Panc1 (cell line): ENCODE measurements at regions not wholly inside any gene's neighbourhood (a gene's known extent, or its start where the extent isn't known, plus 50 kb on each side); places are given as distances from the start of the nearest gene placed in this dataset.

Source experiments
- POLR2AphosphoS5 ChIP-seq: IDR thresholded peaks from 2 replicates; pipeline ENCODE4 v1.6.1; 2012; ENCODE audit warnings: mild to moderate bottlenecking, low read depth, low read length, moderate library complexity
- SIN3A ChIP-seq: IDR thresholded peaks from 2 replicates; pipeline ENCODE4 v1.6.1; 2012; ENCODE audit warnings: low read depth, mild to moderate bottlenecking, low read length, moderate library complexity, borderline replicate concordance; ENCODE audit not compliant: insufficient read depth
- TCF7L2 ChIP-seq: IDR thresholded peaks from 2 replicates; pipeline ENCODE4 v1.6.1; 2011; ENCODE audit warnings: mild to moderate bottlenecking, low read depth, low read length, inconsistent platforms
- TF ChIP-seq, protein P1 (sequence below): fragments of 450-650 bp; IDR thresholded peaks from 2 replicates; pipeline ENCODE4 v1.5.1; 2017; ENCODE audit warnings: mild to moderate bottlenecking
- TF ChIP-seq, protein P2 (sequence below), 2 experiments: IDR thresholded peaks; 2 replicates each; pipeline ENCODE4 v1.6.1; 2011 to 2012; ENCODE audit warnings: low read depth in 2 of 2, control low read depth in 1 of 2, low read length in 1 of 2, mild to moderate bottlenecking in 1 of 2, moderate library complexity in 1 of 2; ENCODE audit not compliant: insufficient read depth in 1 of 2

DNA sequence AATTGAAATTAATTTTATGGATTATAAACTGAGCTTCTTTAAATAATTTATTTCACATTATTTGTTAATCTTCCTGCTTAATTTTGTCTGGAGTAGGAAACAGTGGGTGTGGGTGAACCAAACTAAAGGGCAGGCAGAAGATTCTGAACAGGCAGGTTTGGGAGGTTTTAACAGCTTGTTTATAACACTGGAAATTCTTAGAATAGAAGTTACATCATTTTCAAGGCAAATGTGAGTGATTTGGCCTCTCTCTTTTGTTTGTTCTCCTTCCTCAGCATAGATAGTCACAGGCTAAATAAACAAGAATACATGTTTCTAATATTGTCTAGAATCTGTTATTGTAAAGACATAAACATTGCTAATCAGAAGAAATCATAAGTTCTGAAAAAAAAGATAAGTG is 970.9 kb upstream of the NUDT12 start:
- TF ChIP-seq, protein P1, sequence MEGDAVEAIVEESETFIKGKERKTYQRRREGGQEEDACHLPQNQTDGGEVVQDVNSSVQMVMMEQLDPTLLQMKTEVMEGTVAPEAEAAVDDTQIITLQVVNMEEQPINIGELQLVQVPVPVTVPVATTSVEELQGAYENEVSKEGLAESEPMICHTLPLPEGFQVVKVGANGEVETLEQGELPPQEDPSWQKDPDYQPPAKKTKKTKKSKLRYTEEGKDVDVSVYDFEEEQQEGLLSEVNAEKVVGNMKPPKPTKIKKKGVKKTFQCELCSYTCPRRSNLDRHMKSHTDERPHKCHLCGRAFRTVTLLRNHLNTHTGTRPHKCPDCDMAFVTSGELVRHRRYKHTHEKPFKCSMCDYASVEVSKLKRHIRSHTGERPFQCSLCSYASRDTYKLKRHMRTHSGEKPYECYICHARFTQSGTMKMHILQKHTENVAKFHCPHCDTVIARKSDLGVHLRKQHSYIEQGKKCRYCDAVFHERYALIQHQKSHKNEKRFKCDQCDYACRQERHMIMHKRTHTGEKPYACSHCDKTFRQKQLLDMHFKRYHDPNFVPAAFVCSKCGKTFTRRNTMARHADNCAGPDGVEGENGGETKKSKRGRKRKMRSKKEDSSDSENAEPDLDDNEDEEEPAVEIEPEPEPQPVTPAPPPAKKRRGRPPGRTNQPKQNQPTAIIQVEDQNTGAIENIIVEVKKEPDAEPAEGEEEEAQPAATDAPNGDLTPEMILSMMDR = no peak
- TF ChIP-seq, protein P2, sequence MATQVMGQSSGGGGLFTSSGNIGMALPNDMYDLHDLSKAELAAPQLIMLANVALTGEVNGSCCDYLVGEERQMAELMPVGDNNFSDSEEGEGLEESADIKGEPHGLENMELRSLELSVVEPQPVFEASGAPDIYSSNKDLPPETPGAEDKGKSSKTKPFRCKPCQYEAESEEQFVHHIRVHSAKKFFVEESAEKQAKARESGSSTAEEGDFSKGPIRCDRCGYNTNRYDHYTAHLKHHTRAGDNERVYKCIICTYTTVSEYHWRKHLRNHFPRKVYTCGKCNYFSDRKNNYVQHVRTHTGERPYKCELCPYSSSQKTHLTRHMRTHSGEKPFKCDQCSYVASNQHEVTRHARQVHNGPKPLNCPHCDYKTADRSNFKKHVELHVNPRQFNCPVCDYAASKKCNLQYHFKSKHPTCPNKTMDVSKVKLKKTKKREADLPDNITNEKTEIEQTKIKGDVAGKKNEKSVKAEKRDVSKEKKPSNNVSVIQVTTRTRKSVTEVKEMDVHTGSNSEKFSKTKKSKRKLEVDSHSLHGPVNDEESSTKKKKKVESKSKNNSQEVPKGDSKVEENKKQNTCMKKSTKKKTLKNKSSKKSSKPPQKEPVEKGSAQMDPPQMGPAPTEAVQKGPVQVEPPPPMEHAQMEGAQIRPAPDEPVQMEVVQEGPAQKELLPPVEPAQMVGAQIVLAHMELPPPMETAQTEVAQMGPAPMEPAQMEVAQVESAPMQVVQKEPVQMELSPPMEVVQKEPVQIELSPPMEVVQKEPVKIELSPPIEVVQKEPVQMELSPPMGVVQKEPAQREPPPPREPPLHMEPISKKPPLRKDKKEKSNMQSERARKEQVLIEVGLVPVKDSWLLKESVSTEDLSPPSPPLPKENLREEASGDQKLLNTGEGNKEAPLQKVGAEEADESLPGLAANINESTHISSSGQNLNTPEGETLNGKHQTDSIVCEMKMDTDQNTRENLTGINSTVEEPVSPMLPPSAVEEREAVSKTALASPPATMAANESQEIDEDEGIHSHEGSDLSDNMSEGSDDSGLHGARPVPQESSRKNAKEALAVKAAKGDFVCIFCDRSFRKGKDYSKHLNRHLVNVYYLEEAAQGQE (IDR thresholded peaks at IDR 0.05; ENCODE audit: insufficient read depth in 1 of 2, low read depth in 2 of 2, low read length in 1 of 2) = no peak
- TF ChIP-seq POLR2AphosphoS5 = no peak
- no peak for TF ChIP-seq TCF7L2
- no peak for TF ChIP-seq SIN3A
